Erythroblast (primary cell): ENCODE measurements at regions not wholly inside any gene's neighbourhood (a gene's known extent, or its start where the extent isn't known, plus 50 kb on each side); places are given as distances from the start of the nearest gene placed in this dataset.

Experiments used
- DNase-seq, 2 experiments: peaks; one replicate each; lab custom pipeline; 2025; lab: John Stamatoyannopoulos, UW
- GATA1 ChIP-seq: IDR thresholded peaks from 2 replicates; pipeline ENCODE4 v1.6.1; 2011; ENCODE audit warnings: low read depth, mild to moderate bottlenecking, control low read depth, low read length, moderate library complexity
- POLR2A ChIP-seq: IDR thresholded peaks from 2 replicates; pipeline ENCODE4 v1.6.1; 2011; ENCODE audit warnings: mild to moderate bottlenecking, low read length

DNA sequence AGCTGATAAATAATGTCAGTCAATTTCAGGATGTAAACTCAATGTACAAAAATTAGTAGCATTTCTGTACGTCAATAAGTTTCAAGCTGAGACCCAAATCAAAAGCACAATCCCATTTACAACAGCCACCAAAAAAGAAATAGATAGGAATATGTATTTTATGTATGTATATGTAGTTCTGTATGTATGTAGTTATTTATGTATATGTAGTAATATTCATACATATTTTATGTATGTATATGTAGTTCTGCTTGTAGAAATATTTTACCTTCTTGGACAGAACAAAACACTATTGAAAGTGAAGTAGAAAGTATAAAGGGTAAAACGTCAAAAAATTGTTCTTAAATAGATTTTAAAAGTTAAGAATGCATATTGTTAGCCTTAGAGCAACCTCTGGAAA, 591.0 kb upstream of the SETBP1 start:
- no peak for DNase-seq
- no peak for TF ChIP-seq GATA1
- TF ChIP-seq POLR2A: no peak

DNA sequence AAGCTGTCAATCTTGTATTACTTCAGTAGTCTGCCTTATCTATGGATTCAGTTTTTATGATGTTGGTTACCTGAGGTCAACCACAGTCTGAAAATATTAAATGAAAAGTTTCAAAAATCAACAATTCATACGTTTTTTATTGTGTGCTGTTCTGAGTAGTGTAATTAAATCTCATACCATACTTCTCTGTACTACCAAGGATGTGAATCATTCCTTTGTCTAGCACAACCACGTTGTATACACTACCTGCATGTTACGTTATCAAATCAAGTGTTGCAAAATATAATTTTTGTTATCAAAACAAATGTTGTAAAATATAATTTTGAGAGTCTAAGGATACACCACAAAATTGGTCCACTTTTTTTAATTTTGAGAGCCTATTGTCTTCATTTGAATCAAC, 590.2 kb upstream of the SETBP1 start:
- TF ChIP-seq GATA1 (no peak), POLR2A (no peak)

DNA sequence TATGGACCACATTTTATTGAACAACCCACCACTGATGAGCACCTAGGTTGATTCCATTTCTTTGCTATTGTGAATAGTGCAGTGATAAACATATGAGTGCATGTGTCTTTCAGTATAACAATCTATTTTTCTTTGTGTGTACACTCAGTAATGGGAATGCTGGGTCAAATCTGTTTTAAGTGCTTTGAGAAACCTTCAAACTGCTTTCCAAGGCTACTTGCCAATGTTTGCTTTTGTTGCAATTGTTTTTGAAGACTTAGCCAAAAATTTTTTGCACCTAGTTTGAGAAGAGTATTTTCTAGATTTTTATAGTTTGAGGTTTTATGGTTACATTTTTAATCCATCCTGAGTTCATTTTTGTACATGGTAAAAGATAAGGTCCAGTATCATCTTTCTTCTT, 587.4 kb upstream of the SETBP1 start:
- no peak for DNase-seq
- TF ChIP-seq GATA1 (no peak), POLR2A (no peak)

More for the DNA sequence above, 590.2 kb upstream of the SETBP1 start:
- no peak for DNase-seq

DNA sequence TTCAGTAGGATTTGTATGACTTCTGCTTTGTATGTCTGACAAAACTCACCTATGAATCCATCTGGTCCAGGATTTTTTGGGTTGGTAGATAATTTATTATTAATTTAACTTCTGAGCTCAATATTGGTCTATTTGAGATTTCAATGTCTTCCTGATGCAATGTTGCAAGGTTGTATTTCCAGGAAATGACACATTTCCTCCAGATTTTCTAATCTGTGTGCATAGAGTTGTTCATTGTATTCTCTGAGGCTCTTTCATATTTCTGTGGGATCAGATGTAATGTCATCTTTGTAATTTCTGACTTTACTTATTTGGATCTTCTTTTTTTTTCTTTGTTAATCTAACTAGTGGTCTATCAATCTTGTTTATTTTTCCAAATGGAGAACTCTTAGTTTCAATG, 584.7 kb upstream of the SETBP1 start:
- TF ChIP-seq POLR2A (no peak), GATA1 (no peak)
- DNase-seq: no peak

DNA sequence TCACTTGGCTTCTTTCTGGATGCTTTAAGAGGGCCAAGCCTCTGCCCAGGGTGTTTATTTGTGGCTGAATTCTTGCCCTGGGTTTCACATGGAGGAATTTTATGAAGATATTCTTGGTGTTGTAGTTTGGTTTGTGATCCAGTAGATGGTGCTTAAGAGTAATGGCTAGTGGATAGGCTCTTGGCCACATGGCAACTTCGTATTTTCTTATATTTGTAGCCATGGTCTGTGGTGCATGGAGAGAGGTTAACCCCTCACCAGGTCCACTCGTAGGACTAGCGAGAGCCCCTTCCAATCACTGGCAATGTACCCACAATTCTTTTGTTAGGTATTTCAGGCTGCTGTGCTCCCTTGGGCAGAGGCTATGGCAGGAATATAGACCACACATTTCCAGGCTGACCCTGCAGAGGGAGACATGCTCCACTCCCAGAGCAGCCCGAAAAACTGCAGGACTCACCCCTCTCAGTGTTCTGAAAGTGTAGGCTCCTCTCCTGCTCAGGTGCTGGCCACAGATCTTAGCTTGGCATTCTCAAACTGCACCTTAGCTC, 582.1 kb upstream of the SETBP1 start:
- TF ChIP-seq GATA1: no peak
- TF ChIP-seq POLR2A: no peak
- DNase-seq: peak; percentile 35 to 49

DNA sequence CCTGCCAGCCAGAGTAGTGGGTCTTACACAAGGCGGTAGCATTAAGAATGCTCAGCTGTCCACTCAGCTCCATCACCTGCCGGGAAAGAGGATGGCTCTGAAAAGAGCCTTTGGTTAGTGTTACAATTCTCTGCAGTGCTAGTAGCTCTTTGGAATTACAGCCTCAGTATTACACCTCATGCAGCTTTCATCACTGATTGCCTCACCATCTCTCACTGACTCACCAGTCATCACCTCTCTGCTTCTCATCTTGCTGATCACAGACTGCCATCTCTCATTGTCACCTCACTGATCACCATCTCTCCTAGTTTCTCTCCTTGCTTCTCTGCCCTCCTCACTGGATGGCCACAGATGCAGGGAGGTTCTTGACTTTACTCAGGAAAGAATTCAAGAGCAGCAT, 573.5 kb upstream of the SETBP1 start:
- TF ChIP-seq GATA1 (no peak), POLR2A (no peak)
- DNase-seq: no peak

DNA sequence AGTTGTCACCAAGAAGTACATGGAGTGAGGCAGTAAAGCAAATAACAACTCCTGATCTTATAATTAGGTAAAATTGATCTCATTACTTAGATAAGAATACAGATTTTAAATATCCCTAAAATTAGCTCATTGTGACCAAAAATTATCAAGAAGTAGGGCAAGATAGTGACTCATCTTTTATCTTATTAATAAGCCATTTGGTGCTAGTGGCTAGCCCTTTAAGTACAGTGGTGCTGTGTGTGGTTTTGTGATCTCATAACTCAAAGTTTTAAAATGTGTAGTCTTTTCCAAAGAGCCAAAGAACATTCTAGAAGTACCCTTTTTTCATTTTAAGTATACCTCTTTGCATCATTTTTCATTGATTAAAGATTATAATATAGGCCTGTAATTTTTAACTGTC, 569.4 kb upstream of the SETBP1 start:
- TF ChIP-seq GATA1 (no peak), POLR2A (no peak)
- no peak for DNase-seq

DNA sequence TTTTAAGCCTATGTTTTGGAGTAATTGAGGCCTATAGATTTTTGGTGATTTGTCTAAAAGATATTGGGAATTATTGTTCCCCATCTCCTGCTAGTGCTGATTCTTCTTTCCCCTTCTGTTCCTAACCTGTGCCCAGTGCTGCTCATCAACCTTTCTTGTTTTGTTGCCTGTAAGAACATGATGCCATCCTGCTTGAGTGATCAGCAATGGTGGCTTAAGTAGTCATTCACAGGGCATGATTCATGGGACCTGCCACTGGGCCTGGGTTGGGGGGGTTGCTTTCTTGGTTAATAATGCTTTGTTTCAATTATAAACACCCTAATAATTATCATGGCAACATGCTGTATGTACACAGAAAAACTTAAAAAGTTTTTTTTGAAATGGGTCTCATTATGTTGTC, 562.9 kb upstream of the SETBP1 start:
- DNase-seq: no peak
- TF ChIP-seq POLR2A (no peak), GATA1 (no peak)

DNA sequence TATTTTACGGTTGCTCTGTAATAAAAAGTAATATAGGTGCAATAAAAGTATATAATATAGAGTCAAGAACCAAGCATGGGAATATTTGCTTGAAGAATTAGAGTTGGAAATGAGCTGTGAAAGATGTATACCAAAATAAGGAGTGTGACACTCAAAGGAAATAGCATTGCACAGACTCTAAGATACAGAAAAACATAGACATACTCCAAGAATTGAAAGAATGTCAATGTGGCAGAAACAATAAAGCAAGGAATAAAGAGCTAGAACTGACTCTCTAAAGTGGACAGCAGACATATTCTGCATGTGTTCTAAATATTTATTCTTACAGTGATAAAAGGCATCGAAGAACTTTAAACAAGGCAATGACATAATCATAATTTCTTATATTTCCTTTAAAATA, 561.1 kb upstream of the SETBP1 start:
- DNase-seq: no peak
- no peak for TF ChIP-seq POLR2A
- TF ChIP-seq GATA1: no peak

DNA sequence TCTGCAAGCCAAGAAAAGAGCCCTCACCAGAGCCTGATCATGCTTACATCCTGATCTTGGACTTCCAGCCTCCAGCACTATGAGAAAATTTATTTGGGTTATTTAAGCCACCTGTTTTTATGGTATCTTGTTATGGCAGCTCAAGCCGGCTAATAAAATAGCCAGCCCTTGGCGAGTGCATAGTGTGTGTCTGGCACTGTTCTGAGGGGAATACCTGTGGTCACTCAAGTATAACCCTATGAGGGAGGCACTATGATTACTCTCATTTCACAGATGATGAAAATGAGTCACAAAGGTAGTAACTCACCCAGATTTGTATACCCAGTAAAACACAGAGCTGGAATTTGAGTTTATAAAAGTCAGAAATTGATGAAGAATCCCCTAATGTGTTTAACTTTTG, 556.9 kb upstream of the SETBP1 start:
- no peak for TF ChIP-seq POLR2A
- TF ChIP-seq GATA1: no peak
- no peak for DNase-seq

DNA sequence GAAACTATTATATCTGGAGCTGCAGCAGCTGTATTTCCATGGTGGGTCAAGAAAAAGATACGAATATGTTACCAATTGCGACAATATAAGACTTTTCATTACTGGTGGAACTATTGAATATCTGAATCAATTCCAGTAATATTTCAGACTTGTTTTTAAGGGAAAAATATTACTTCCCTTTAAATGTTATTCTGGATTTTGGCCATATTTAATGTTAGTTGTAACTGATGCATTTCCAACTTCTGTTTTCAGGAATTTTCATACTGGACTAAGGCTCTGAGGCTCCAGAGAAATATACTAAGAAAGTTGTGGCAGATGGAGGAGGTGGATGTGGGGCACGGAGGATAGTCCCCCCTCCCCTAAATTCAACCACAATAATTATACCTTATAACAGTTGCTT, 555.2 kb upstream of the SETBP1 start:
- no peak for DNase-seq
- TF ChIP-seq GATA1: no peak
- TF ChIP-seq POLR2A: no peak

DNA sequence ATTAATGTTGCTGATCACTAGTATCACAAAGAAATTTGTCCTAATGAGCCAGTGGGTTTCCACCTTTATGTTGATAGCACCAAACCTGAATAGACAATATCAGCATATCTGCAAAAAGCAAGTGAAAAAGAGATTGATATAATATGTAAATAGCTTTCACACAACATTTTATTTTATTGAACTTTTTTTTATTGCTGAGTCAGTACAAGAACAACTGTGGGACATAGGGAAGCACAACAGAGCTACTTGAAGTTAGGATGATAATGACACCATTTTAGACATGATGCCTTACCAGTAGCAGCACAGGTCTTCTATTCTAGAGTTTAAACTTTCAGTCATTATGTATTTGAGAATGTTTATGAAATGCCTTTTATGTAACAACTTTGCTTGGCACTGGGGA, 554.1 kb upstream of the SETBP1 start:
- TF ChIP-seq POLR2A (no peak), GATA1 (no peak)
- DNase-seq: no peak

DNA sequence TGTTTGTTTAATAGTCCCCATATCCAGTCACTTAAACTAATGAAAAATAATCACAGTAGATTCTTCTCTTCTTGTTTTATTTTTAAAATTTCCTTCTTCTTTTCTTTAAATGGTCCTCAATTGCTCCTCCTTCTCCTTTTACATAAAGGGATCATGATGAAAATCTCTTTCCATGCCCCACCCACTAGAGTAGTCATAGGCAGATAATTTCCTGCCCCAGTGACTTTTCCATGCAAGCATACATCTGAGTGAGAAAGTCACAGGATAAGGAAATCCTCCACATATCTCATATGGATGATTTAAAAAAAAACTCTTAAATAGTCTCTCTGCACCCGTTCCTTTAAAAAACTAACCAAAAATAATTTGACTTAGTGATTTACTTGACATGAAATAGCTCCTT, 552.3 kb upstream of the SETBP1 start:
- TF ChIP-seq GATA1: no peak
- no peak for TF ChIP-seq POLR2A
- no peak for DNase-seq

DNA sequence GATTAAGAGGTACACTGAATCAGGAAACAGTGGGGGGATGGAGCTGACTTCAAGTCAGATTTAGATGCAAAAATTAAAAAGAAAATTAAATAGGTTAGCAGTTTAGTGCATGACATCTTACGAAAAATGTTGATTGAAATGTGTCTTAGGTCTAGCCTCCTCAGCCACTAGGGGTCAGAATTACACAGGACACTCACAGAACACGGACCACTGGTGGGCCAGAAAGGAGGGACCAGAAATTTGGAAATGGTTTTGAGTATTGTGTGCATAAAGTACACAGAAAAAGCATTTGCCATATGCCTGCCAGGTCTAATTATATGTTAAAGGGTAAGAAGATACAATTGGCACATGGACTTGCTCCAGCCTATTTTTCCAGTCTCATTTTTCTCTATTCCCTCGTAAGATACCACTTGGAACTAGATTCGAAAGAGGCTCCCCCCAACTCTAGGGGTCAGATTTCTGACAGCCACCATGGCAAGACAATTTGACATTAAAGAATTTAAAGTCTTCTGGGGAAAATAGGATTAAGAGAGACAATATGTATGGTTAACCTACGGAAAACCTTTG, 550.2 kb upstream of the SETBP1 start:
- no peak for TF ChIP-seq POLR2A
- no peak for TF ChIP-seq GATA1
- peak; percentile 33 to 60 for DNase-seq

DNA sequence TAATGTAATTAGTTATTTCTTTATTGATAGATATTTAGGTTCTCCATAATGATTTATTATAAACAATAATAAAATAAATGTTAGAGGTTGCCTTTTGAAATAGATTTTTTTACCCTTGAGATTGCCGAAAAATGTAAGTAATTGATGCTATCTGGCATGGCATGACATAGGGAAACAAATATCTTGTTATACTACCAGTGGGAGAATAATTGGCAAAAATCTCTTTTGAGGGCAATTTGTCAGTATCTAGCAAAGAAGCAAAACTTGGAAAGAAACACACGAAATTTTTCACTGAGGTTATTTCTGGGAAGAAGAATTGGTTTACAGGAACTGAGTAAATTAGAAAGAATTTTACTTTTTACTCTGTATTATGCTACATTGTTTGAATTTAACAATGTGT, 547.2 kb upstream of the SETBP1 start:
- no peak for TF ChIP-seq POLR2A
- no peak for TF ChIP-seq GATA1
- no peak for DNase-seq
